ENCODE measurements at regions not wholly inside any gene's neighbourhood (a gene's known extent, or its start where the extent isn't known, plus 50 kb on each side); places are given as distances from the start of the nearest gene placed in this dataset.

- TF ChIP-seq CTCF (IDR thresholded peaks at IDR 0.05) (no peak), POLR2A (IDR thresholded peaks at IDR 0.05) (no peak)
Observed at GRCh38 chr10:64038107-64038506, 516.9 kb downstream of the REEP3 start.
